Loucy (cell line): ENCODE measurements at regions not wholly inside any gene's neighbourhood (a gene's known extent, or its start where the extent isn't known, plus 50 kb on each side); places are given as distances from the start of the nearest gene placed in this dataset.

Experiments
- H2AFZ ChIP-seq: fragments of 200-600 bp; sonication (generic); 2 replicates; pipeline ENCODE4 v1.6.0; 2016; ENCODE audit warnings: antibody characterized with exemption, mild to moderate bottlenecking, low read length, moderate library complexity
- H3F3A ChIP-seq: fragments of 200-600 bp; 2 replicates; pipeline ENCODE4 v1.6.0; 2016; ENCODE audit warnings: antibody characterized with exemption, low read depth, mild to moderate bottlenecking
- H3K27me3 ChIP-seq: fragments of 200-600 bp; sonication (generic); 2 replicates; pipeline ENCODE4 v1.6.1; 2014; ENCODE audit warnings: low read length, mild to moderate bottlenecking; ENCODE audit not compliant: insufficient read depth, poor library complexity, severe bottlenecking
- H3K36me3 ChIP-seq: fragments of 200-600 bp; sonication (generic); 2 replicates; pipeline ENCODE4 v1.6.1; 2016; ENCODE audit warnings: low read length; ENCODE audit not compliant: insufficient read depth
- H3K4me1 ChIP-seq: fragments of 200-600 bp; sonication (generic); 2 replicates; pipeline ENCODE4 v1.5.1; 2014; ENCODE audit warnings: low read length, mild to moderate bottlenecking; ENCODE audit not compliant: insufficient read depth, poor library complexity, severe bottlenecking
- H3K4me2 ChIP-seq: fragments of 200-600 bp; sonication (generic); 2 replicates; pipeline ENCODE4 v1.6.0; 2014; ENCODE audit warnings: antibody characterized with exemption, low read length, low read depth, mild to moderate bottlenecking; ENCODE audit not compliant: poor library complexity, severe bottlenecking
- H3K4me3 ChIP-seq: fragments of 200-600 bp; sonication (generic); 2 replicates; pipeline ENCODE4 v1.5.1; 2014; ENCODE audit warnings: low read length, mild to moderate bottlenecking, mixed read lengths; ENCODE audit not compliant: poor library complexity, severe bottlenecking
- H3K79me2 ChIP-seq: fragments of 200-600 bp; sonication (generic); 2 replicates; pipeline ENCODE4 v1.6.1; 2014; ENCODE audit warnings: low read length; ENCODE audit not compliant: insufficient read depth
- H3K9ac ChIP-seq: fragments of 200-600 bp; sonication (generic); 2 replicates; pipeline ENCODE4 v1.6.0; 2014; ENCODE audit warnings: mild to moderate bottlenecking, low read depth, low read length, moderate library complexity; ENCODE audit not compliant: poor library complexity, severe bottlenecking
- H3K9me2 ChIP-seq: fragments of 200-600 bp; sonication (generic); replicated peaks from 2 replicates; pipeline ENCODE4 v1.6.1; 2016; ENCODE audit warnings: low read depth, low read length, mixed read lengths
- H3K9me3 ChIP-seq: fragments of 200-600 bp; sonication (generic); 2 replicates; pipeline ENCODE4 v1.6.1; 2014; ENCODE audit warnings: mild to moderate bottlenecking, antibody characterized with exemption, low read length, low read depth; ENCODE audit not compliant: insufficient read depth
- H4K20me1 ChIP-seq: fragments of 200-600 bp; sonication (generic); 2 replicates; pipeline ENCODE4 v1.6.0; 2014; ENCODE audit warnings: antibody characterized with exemption, low read length, mild to moderate bottlenecking; ENCODE audit not compliant: insufficient read depth, poor library complexity, severe bottlenecking
- EZH2phosphoT487 ChIP-seq: fragments of 200-600 bp; IDR thresholded peaks from 2 replicates; pipeline ENCODE4 v1.6.1; 2018; ENCODE audit warnings: antibody characterized with exemption, mild to moderate bottlenecking, moderate library complexity, borderline replicate concordance
- TF ChIP-seq, protein P1 (sequence below): fragments of 200-600 bp; sonication (generic); conservative IDR thresholded peaks from 2 replicates; pipeline ENCODE4 v1.5.1; 2014; ENCODE audit warnings: mild to moderate bottlenecking, antibody characterized with exemption, low read length

DNA sequence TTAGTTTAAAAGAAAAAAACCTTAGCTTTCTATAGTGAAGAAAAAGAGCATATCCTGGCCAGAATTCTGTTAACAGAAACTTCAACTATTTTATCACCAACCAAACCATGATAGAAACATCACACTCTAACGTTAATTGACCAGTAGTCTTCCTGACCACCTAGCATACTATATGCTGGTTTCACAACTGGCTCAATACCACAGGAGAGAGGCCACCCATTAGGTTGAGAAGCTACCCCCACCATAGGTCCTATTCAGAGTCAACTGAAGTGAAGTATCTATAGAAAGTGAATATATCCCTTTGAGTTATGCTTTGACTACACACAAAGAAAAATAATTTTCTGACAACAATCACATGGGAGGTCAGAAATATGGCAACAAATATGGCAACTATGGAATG, 85.2 kb upstream of the STK17B start:
- no peak for TF ChIP-seq EZH2phosphoT487
- TF ChIP-seq, protein P1, sequence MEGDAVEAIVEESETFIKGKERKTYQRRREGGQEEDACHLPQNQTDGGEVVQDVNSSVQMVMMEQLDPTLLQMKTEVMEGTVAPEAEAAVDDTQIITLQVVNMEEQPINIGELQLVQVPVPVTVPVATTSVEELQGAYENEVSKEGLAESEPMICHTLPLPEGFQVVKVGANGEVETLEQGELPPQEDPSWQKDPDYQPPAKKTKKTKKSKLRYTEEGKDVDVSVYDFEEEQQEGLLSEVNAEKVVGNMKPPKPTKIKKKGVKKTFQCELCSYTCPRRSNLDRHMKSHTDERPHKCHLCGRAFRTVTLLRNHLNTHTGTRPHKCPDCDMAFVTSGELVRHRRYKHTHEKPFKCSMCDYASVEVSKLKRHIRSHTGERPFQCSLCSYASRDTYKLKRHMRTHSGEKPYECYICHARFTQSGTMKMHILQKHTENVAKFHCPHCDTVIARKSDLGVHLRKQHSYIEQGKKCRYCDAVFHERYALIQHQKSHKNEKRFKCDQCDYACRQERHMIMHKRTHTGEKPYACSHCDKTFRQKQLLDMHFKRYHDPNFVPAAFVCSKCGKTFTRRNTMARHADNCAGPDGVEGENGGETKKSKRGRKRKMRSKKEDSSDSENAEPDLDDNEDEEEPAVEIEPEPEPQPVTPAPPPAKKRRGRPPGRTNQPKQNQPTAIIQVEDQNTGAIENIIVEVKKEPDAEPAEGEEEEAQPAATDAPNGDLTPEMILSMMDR, result no peak
- Histone ChIP-seq H3K79me2 (no peaks in the 10 kb centered on the region), H3K9me3 (no peaks in the 10 kb centered on the region), H3F3A (no peaks in the 10 kb centered on the region), H3K27me3 (no peaks in the 10 kb centered on the region), H3K4me1 (peaks cover 26% of the 10 kb centered on the region), H3K4me2 (no peak overlapping the region), H3K36me3 (no peaks in the 10 kb centered on the region), H3K9me2 (no peaks in the 10 kb centered on the region), H3K4me3 (no peak overlapping the region), H4K20me1 (no peaks in the 10 kb centered on the region), H2AFZ (no peak overlapping the region), H3K9ac (no peak overlapping the region)

DNA sequence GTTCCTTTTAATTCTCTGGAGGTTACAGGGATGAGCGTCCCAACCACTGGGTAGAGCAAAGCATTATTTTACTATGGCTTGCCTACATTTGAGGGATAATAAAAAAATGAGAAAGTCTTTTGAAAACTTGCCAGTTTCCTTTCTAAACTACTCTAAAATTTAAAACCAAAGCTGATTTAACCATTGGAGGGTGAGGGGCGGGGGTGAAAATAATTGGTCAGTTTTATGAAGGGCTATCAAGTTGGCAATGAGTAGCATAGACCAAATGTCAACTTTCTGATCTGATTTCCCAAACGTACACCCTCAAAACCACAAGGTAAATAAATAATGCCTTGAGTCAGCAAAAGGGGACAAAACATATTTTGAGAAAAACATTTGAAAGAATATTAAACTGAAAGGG, 85.7 kb upstream of the STK17B start:
- Histone ChIP-seq H3K9me2 (no peaks in the 10 kb centered on the region), H3K9me3 (no peaks in the 10 kb centered on the region), H3K4me1 (peaks cover 28% of the 10 kb centered on the region), H3K27me3 (no peaks in the 10 kb centered on the region), H3F3A (no peaks in the 10 kb centered on the region), H3K79me2 (no peaks in the 10 kb centered on the region), H3K36me3 (no peaks in the 10 kb centered on the region), H4K20me1 (no peaks in the 10 kb centered on the region), H3K4me3 (no peak overlapping the region), H2AFZ (no peak overlapping the region), H3K4me2 (no peak overlapping the region), H3K9ac (no peak overlapping the region)
- no peak for TF ChIP-seq EZH2phosphoT487
- TF ChIP-seq, protein P1, result no peak

DNA sequence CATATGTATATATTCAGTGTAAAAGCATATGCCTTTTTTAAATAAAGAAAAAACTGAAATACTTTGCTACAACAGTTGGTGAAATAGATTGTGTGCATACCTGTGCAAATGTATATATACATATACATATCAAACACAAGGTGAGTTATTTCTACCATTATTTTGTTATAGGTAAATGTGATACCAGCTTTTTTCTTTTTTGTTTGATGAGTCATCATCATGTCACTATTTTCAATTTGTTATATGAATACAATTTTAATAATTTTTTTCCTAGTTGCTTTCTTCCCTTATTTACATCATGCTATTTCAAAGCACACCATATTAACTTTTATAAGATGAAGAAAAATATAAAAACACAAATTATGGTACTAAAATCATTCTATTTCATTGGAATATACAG, 87.0 kb upstream of the STK17B start:
- H3K79me2 ChIP-seq, result no peaks in the 10 kb centered on the region
- no peaks in the 10 kb centered on the region for H3K9me3 ChIP-seq
- no peak for TF ChIP-seq EZH2phosphoT487
- TF ChIP-seq, protein P1, result no peak

More for the DNA sequence above, 87.0 kb upstream of the STK17B start:
- Histone ChIP-seq H3K4me3 (no peak overlapping the region), H2AFZ (no peak overlapping the region), H3K4me1 (peaks cover 37% of the 10 kb centered on the region), H3K9me2 (no peaks in the 10 kb centered on the region), H3K36me3 (no peaks in the 10 kb centered on the region), H3F3A (peaks cover 7% of the 10 kb centered on the region), H4K20me1 (no peaks in the 10 kb centered on the region), H3K27me3 (no peaks in the 10 kb centered on the region), H3K9ac (no peak overlapping the region), H3K4me2 (no peak overlapping the region)
